DND-41 (cell line): ENCODE measurements at regions not wholly inside any gene's neighbourhood (a gene's known extent, or its start where the extent isn't known, plus 50 kb on each side); places are given as distances from the start of the nearest gene placed in this dataset.

Experiments
- ATAC-seq: fragments of 200-7000 bp; cut with Tn5 transposase; 3 replicates; pipeline ENCODE4 v1.9.1; 2021; ENCODE audit warnings: low read depth; ENCODE audit not compliant: insufficient read depth
- DNase-seq: peaks from one replicate; pipeline ENCODE4 v3.0.0-alpha.2; 2020
- H2AFZ ChIP-seq: 2 replicates; pipeline ENCODE4 v1.6.0; 2012; ENCODE audit warnings: low read depth, low read length
- H3K27ac ChIP-seq: 2 replicates; pipeline ENCODE4 v1.5.1; 2012; ENCODE audit warnings: low read length, inconsistent platforms
- H3K27me3 ChIP-seq: fragments of 200-600 bp; sonication (generic); 2 replicates; pipeline ENCODE4 v1.6.0; 2012; ENCODE audit warnings: low read length, mild to moderate bottlenecking, inconsistent platforms; ENCODE audit not compliant: insufficient read depth, poor library complexity
- H3K36me3 ChIP-seq: 2 replicates; pipeline ENCODE4 v1.5.1; 2012; ENCODE audit warnings: low read length, inconsistent platforms; ENCODE audit not compliant: insufficient read depth
- H3K4me1 ChIP-seq: 2 replicates; pipeline ENCODE4 v1.5.1; 2012; ENCODE audit warnings: mild to moderate bottlenecking, low read length; ENCODE audit not compliant: insufficient read depth
- H3K4me2 ChIP-seq: 2 replicates; pipeline ENCODE4 v1.6.0; 2012; ENCODE audit warnings: mild to moderate bottlenecking, moderate library complexity, low read length, inconsistent platforms; ENCODE audit not compliant: insufficient read depth
- H3K4me3 ChIP-seq, 2 experiments: fragments of 200-600 bp in 1 of 2; shearing (Covaris generic) in 1 of 2; 2 replicates each; pipeline ENCODE4 v1.5.1; 2012 to 2016; ENCODE audit warnings: inconsistent platforms in 2 of 2, low read length in 2 of 2, mild to moderate bottlenecking in 2 of 2, low read depth in 1 of 2, moderate library complexity in 1 of 2
- H3K79me2 ChIP-seq: 2 replicates; pipeline ENCODE4 v1.6.0; 2012; ENCODE audit warnings: low read length, inconsistent platforms; ENCODE audit not compliant: insufficient read depth
- H3K9ac ChIP-seq: 2 replicates; pipeline ENCODE4 v1.6.0; 2012; ENCODE audit warnings: low read depth, mild to moderate bottlenecking, inconsistent platforms, low read length, moderate library complexity
- H3K9me3 ChIP-seq: 2 replicates; pipeline ENCODE4 v1.5.1; 2012; ENCODE audit warnings: low read length, moderate library complexity, mild to moderate bottlenecking, inconsistent platforms; ENCODE audit not compliant: insufficient read depth, severe bottlenecking
- H4K20me1 ChIP-seq: 2 replicates; pipeline ENCODE4 v1.6.0; 2012; ENCODE audit warnings: low read length; ENCODE audit not compliant: insufficient read depth
- CTCF ChIP-seq: IDR thresholded peaks from 2 replicates; pipeline ENCODE4 v1.5.1; 2012; ENCODE audit warnings: borderline replicate concordance, low read length, moderate library complexity, mild to moderate bottlenecking; ENCODE audit not compliant: poor library complexity, severe bottlenecking; ENCODE audit errors: extremely low read depth
- EZH2 ChIP-seq: IDR thresholded peaks from 3 replicates; pipeline ENCODE4 v1.6.1; 2012; ENCODE audit warnings: borderline replicate concordance, low read depth, mild to moderate bottlenecking, moderate library complexity, low read length, inconsistent platforms; ENCODE audit not compliant: severe bottlenecking

GRCh38 chr2:221792971-221793521 is 220.9 kb upstream of the EPHA4 start:
- Histone ChIP-seq H3K9ac (no peak overlapping the region), H2AFZ (no peak overlapping the region)

GRCh38 chr2:221791844-221792243 is 219.7 kb upstream of the EPHA4 start:
- Histone ChIP-seq H3K79me2 (no peaks in the 10 kb centered on the region), H3K9ac (no peak overlapping the region), H3K4me2 (no peak overlapping the region), H3K4me3 (no peak overlapping the region), H4K20me1 (no peaks in the 10 kb centered on the region), H3K4me1 (no peaks in the 10 kb centered on the region), H3K27me3 (no peaks in the 10 kb centered on the region), H3K36me3 (no peaks in the 10 kb centered on the region), H3K27ac (no peak overlapping the region), H2AFZ (no peak overlapping the region), H3K9me3 (no peaks in the 10 kb centered on the region)
- ATAC-seq, result no peak
- no peak for TF ChIP-seq CTCF
- no peak for TF ChIP-seq EZH2
- DNase-seq, result no peak

More at GRCh38 chr2:221792971-221793521, 220.9 kb upstream of the EPHA4 start:
- H3K4me2 ChIP-seq, result no peak overlapping the region
- no peak for ATAC-seq
- no peaks in the 10 kb centered on the region for H3K79me2 ChIP-seq
- H3K4me1 ChIP-seq, result no peaks in the 10 kb centered on the region
- DNase-seq, result no peak
- H3K27ac ChIP-seq, result no peak overlapping the region
- TF ChIP-seq CTCF (no peak), EZH2 (no peak)
- H3K27me3 ChIP-seq, result no peaks in the 10 kb centered on the region
- H3K9me3 ChIP-seq, result no peaks in the 10 kb centered on the region
- no peaks in the 10 kb centered on the region for H3K36me3 ChIP-seq
- no peak overlapping the region for H3K4me3 ChIP-seq
- no peaks in the 10 kb centered on the region for H4K20me1 ChIP-seq

GRCh38 chr2:221787561-221787960 is 215.5 kb upstream of the EPHA4 start:
- TF ChIP-seq EZH2 (no peak), CTCF (no peak)
- no peaks in the 10 kb centered on the region for H3K36me3 ChIP-seq
- H3K4me3 ChIP-seq, result no peak overlapping the region
- H3K79me2 ChIP-seq, result no peaks in the 10 kb centered on the region
- no peak overlapping the region for H2AFZ ChIP-seq
- H3K9me3 ChIP-seq, result no peaks in the 10 kb centered on the region
- no peak overlapping the region for H3K27ac ChIP-seq
- ATAC-seq (no peak), DNase-seq (no peak)
- H3K27me3 ChIP-seq, result no peaks in the 10 kb centered on the region
- no peak overlapping the region for H3K9ac ChIP-seq
- no peaks in the 10 kb centered on the region for H3K4me1 ChIP-seq
- H4K20me1 ChIP-seq, result no peaks in the 10 kb centered on the region
- H3K4me2 ChIP-seq, result no peak overlapping the region

DNA sequence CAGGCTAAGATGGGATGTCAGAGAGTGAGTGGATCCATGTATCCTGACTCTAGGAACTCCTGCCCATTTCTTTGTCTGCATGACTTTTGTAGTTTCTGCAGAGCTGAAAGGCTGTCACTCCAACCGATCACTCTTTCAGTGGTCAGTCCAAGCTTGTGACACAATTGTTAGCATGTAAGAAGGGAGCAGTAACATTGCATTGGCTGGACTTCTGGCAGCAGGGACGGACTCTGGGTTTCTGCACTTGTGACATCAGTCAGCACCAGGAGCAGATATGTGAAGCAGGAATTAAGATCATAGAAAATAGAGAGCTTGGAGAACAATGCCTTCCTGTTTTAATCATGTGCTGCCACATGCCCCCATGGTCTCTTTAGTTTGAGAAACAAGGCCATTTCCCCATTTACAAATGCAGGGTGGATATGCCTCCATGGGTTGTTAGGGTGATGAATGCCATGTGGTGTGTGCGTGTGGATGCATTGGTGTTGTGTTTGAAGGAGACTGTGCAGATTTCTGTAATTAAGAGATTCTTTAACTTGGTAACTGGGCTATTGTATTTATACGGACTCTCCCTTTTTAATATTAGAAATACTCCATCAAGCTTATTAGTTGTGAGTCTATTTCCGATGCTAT is 214.3 kb upstream of the EPHA4 start:
- H3K27ac ChIP-seq, result no peak overlapping the region
- H3K4me2 ChIP-seq, result no peak overlapping the region
- H4K20me1 ChIP-seq, result no peaks in the 10 kb centered on the region
- H3K9ac ChIP-seq, result no peak overlapping the region
- H3K79me2 ChIP-seq, result no peaks in the 10 kb centered on the region
- no peaks in the 10 kb centered on the region for H3K36me3 ChIP-seq
- H3K27me3 ChIP-seq, result no peaks in the 10 kb centered on the region
- ATAC-seq (no peak), DNase-seq (no peak)
- no peaks in the 10 kb centered on the region for H3K4me1 ChIP-seq
- H2AFZ ChIP-seq, result no peak overlapping the region
- TF ChIP-seq CTCF (no peak), EZH2 (no peak)
- H3K9me3 ChIP-seq, result no peaks in the 10 kb centered on the region
- H3K4me3 ChIP-seq, result no peak overlapping the region
